Stimulated activated naive B cell treated with anti-CD40 and anti-IgM and Interleukin-4, amounts not matched to agents 10 μg/mL and 1 μg/mL and 100 μg/mL, for 72 hours (primary cell): ENCODE measurements at regions not wholly inside any gene's neighbourhood (a gene's known extent, or its start where the extent isn't known, plus 50 kb on each side); places are given as distances from the start of the nearest gene placed in this dataset.

Source experiments
- ATAC-seq, 2 donors: fragments of 150-1000 bp; cut with Tn5 transposase; replicated peaks; 2 replicates each; pipeline ENCODE4 v1.10.0; 2021; ENCODE audit warnings: moderate library complexity in 1 of 2
- DNase-seq: peaks from one replicate; pipeline ENCODE4 v3.0.0; 2021
- H3K27ac Mint-ChIP-seq: one replicate; pipeline ENCODE4 v1.8.0; 2022; ENCODE audit warnings: mild to moderate bottlenecking, mixed read lengths
- H3K27me3 Mint-ChIP-seq, 2 donors: one replicate each; pipeline ENCODE4 v1.8.0; 2022; ENCODE audit warnings: mixed read lengths in 2 of 2
- H3K36me3 Mint-ChIP-seq, 2 donors: one replicate each; pipeline ENCODE4 v1.8.0; 2022; ENCODE audit warnings: mixed read lengths in 2 of 2, mild to moderate bottlenecking in 1 of 2
- H3K4me1 Mint-ChIP-seq, 2 donors: one replicate each; pipeline ENCODE4 v1.8.0; 2022; ENCODE audit warnings: mixed read lengths in 2 of 2, mild to moderate bottlenecking in 1 of 2
- H3K4me3 Mint-ChIP-seq, 2 donors: one replicate each; pipeline ENCODE4 v1.8.0; 2022; ENCODE audit warnings: mild to moderate bottlenecking in 2 of 2, mixed read lengths in 2 of 2, moderate library complexity in 1 of 2
- H3K9me3 Mint-ChIP-seq, 2 donors: one replicate each; pipeline ENCODE4 v1.8.0; 2022; ENCODE audit warnings: mixed read lengths in 2 of 2, mild to moderate bottlenecking in 1 of 2

- no peak overlapping the region for H3K27ac Mint-ChIP-seq
- H3K4me3 Mint-ChIP-seq = no peak overlapping the region
- peaks cover 15 to 17% of the 10 kb centered on the region in 2 donors for H3K27me3 Mint-ChIP-seq
- peaks cover 3% of the 10 kb centered on the region in 2 donors for H3K9me3 Mint-ChIP-seq
- no peaks in the 10 kb centered on the region for H3K36me3 Mint-ChIP-seq
- no peak for DNase-seq
- no peak for ATAC-seq
- no peaks in the 10 kb centered on the region for H3K4me1 Mint-ChIP-seq
These were observed 85.6 kb upstream of the DIO3 start for GRCh38 chr14:101475456-101476257.

DNA sequence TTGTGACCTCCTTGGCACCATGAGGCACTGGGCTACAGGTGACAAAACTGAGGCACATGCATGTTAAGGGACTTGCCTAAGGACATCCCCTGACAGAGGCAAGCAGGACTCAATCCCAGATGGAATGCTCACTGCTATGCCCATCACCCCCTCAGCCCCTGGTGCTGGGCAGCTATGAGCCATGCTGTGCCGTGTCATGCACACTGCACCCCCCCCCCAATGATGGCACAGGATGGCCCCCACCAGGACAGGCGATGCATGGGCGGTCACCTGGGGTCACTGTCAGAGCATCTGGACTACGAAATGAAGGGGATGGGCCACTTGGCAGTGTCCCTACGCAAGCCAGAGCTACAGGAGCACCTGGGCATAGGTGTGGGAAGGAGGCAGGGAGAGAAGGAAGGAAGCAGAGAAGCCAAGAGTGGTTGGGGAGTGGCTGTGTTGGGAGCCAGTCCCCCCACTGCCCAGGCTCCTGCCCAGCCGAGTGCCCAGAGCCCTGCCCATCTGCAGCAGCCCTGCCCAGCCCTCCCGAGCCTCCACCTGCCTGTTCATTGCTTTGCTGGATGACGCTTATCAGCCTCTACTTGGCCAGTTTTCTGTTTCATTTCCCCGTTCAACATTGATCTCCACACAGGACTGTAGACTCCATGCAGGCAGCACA is 84.9 kb upstream of the DIO3 start:
- no peaks in the 10 kb centered on the region for H3K4me1 Mint-ChIP-seq
- DNase-seq = no peak
- peaks cover 15 to 25% of the 10 kb centered on the region in 2 donors for H3K27me3 Mint-ChIP-seq
- H3K9me3 Mint-ChIP-seq = peaks cover 3% of the 10 kb centered on the region in 2 donors
- no peak for ATAC-seq
- H3K4me3 Mint-ChIP-seq = no peak overlapping the region
- no peak overlapping the region for H3K27ac Mint-ChIP-seq
- no peaks in the 10 kb centered on the region for H3K36me3 Mint-ChIP-seq

GRCh38 chr14:101476916-101477553 is 84.3 kb upstream of the DIO3 start:
- Mint-ChIP-seq H3K4me3 (no peak overlapping the region), H3K27me3 (peaks cover 15 to 25% of the 10 kb centered on the region in 2 donors), H3K4me1 (no peaks in the 10 kb centered on the region), H3K9me3 (peaks cover 6% of the 10 kb centered on the region in 2 donors), H3K27ac (no peak overlapping the region), H3K36me3 (no peaks in the 10 kb centered on the region)
- ATAC-seq (no peak), DNase-seq (no peak)

- ATAC-seq (no peak), DNase-seq (no peak)
- H3K4me3 Mint-ChIP-seq = no peak overlapping the region
- H3K9me3 Mint-ChIP-seq = peaks cover 7% of the 10 kb centered on the region in 2 donors
- H3K36me3 Mint-ChIP-seq = no peaks in the 10 kb centered on the region
- H3K27ac Mint-ChIP-seq = no peak overlapping the region
- no peaks in the 10 kb centered on the region for H3K4me1 Mint-ChIP-seq
- peaks cover 18 to 26% of the 10 kb centered on the region in 2 donors for H3K27me3 Mint-ChIP-seq
These were observed 83.6 kb upstream of the DIO3 start for GRCh38 chr14:101477648-101478047.

DNA sequence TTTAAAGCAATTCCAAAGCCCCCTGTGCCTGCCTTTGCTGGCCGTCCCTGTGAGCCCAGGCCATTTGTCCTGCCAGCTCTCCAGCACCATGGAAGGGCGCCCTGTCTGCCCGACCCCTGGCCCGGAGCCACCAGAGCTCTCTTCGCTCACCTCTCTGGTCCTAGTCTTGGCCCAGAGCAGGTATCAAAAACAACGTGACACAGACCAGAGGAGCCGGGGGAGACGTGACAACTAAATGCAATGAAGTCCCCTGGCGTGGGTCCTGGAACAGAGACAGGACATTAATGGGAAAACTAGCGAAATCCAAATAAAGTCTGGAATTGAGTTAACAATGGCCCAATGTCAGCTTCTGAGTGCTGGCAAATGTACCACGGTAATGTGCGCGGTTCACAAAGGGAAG is 83.2 kb upstream of the DIO3 start:
- H3K4me1 Mint-ChIP-seq = no peaks in the 10 kb centered on the region
- H3K9me3 Mint-ChIP-seq = peaks cover 5 to 6% of the 10 kb centered on the region in 2 donors
- peaks cover 20 to 28% of the 10 kb centered on the region in 2 donors for H3K27me3 Mint-ChIP-seq
- no peak overlapping the region for H3K4me3 Mint-ChIP-seq
- ATAC-seq (no peak), DNase-seq (no peak)
- no peak overlapping the region for H3K27ac Mint-ChIP-seq
- no peaks in the 10 kb centered on the region for H3K36me3 Mint-ChIP-seq

- H3K27me3 Mint-ChIP-seq = peaks cover 22 to 27% of the 10 kb centered on the region in 2 donors
- no peak overlapping the region for H3K27ac Mint-ChIP-seq
- H3K36me3 Mint-ChIP-seq = no peaks in the 10 kb centered on the region
- ATAC-seq (no peak), DNase-seq (no peak)
- H3K4me3 Mint-ChIP-seq = no peak overlapping the region
- peaks cover 11 to 13% of the 10 kb centered on the region in 2 donors for H3K9me3 Mint-ChIP-seq
- H3K4me1 Mint-ChIP-seq = no peaks in the 10 kb centered on the region
These were observed 82.4 kb upstream of the DIO3 start for GRCh38 chr14:101478796-101479410.

DNA sequence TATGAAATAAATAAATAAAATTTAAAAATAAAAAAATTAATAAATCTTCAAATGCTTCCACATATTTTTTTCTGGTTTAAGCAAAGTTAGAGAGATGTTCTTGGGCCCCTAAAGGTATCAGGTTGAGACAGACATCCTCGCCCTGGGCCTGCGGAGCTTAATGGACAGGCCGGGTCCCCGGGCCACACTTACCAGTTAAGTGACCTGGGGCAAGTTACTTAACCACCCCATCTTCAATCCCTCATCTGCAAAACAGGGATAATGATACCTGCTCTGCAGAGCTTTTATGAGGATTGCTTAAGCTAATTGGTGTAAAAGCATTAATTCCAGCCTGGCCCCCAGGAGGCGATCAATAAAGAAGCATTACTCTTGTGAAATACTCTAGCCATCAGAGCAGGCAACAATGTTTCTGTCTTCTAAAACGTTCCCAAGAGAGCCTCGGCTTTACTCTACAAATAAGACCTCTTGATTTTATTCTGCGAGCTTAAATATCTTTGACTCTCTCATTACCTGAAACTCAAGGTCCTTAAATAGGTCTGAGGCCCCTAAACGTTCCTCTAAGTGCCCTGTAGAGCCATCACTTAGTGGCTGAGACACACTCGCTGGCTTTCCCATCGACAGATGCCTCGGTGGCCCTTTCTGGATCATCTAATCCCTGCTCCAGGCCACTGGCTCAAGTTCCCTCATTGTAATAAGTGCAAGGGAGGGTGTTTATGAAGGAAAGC is 81.1 kb upstream of the DIO3 start:
- Mint-ChIP-seq H3K9me3 (peaks cover 16 to 17% of the 10 kb centered on the region in 2 donors), H3K36me3 (no peaks in the 10 kb centered on the region), H3K4me3 (no peak overlapping the region), H3K4me1 (no peaks in the 10 kb centered on the region), H3K27me3 (peaks cover 24 to 25% of the 10 kb centered on the region in 2 donors), H3K27ac (no peak overlapping the region)
- no peak for DNase-seq
- no peak for ATAC-seq

DNA sequence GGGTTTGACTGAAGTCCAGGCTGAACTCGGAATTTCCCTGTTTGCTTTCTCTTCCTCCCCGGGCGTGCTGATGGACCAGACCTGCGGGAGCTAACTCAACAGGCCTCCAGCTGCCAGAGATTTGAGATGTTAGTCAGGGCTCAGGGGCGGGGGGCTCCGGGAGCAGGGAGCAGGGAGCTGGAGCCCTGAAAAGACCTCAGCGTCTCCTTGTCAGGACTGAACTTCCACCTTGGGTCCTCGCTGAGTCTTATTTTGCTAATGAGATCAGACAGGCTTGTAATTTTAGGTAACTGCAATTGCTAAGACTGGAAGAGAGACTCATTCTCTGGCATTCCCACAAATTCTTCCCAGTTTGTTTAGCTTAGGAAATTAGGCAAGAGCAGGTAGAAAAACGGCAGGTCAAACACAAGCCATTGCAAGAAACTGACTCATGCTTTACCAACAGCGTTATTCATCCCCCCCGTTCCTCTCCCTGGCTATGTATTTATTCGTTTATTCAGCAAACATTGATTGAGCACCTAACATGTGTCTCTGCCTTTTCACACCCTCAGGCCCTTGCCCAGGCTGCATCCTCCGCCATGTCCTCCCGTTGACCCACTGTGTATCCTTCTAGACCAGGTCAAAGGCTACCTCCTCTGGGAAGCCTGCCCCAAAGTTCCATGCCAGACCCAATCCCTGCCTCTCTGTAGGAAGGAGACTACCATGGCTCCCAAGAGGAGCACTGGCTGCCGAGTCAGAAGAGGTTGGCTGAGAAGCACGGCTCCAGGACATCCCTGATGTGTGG is 80.4 kb upstream of the DIO3 start:
- peaks cover 16 to 20% of the 10 kb centered on the region in 2 donors for H3K9me3 Mint-ChIP-seq
- no peak for ATAC-seq
- no peaks in the 10 kb centered on the region for H3K36me3 Mint-ChIP-seq
- no peak for DNase-seq
- peaks cover 24 to 25% of the 10 kb centered on the region in 2 donors for H3K27me3 Mint-ChIP-seq
- H3K4me1 Mint-ChIP-seq = no peaks in the 10 kb centered on the region
- no peak overlapping the region for H3K27ac Mint-ChIP-seq
- no peak overlapping the region for H3K4me3 Mint-ChIP-seq

GRCh38 chr14:101481557-101481956 is 79.7 kb upstream of the DIO3 start:
- no peak overlapping the region for H3K4me3 Mint-ChIP-seq
- H3K9me3 Mint-ChIP-seq = peaks cover 16 to 20% of the 10 kb centered on the region in 2 donors
- H3K36me3 Mint-ChIP-seq = no peaks in the 10 kb centered on the region
- no peaks in the 10 kb centered on the region for H3K4me1 Mint-ChIP-seq
- ATAC-seq (no peak), DNase-seq (no peak)
- no peak overlapping the region for H3K27ac Mint-ChIP-seq
- peaks cover 19 to 20% of the 10 kb centered on the region in 2 donors for H3K27me3 Mint-ChIP-seq

- no peaks in the 10 kb centered on the region for H3K4me1 Mint-ChIP-seq
- H3K9me3 Mint-ChIP-seq = peaks cover 20 to 22% of the 10 kb centered on the region in 2 donors
- no peak for DNase-seq
- peaks cover 15 to 16% of the 10 kb centered on the region in 2 donors for H3K27me3 Mint-ChIP-seq
- H3K4me3 Mint-ChIP-seq = no peak overlapping the region
- ATAC-seq = no peak
- no peak overlapping the region for H3K27ac Mint-ChIP-seq
- H3K36me3 Mint-ChIP-seq = no peaks in the 10 kb centered on the region
These were observed 79.2 kb upstream of the DIO3 start for GRCh38 chr14:101482066-101482465.

- H3K27ac Mint-ChIP-seq = no peak overlapping the region
- H3K9me3 Mint-ChIP-seq = peaks cover 20 to 25% of the 10 kb centered on the region in 2 donors
- H3K4me3 Mint-ChIP-seq = no peak overlapping the region
- H3K27me3 Mint-ChIP-seq = peaks cover 21 to 22% of the 10 kb centered on the region in 2 donors
- ATAC-seq (no peak), DNase-seq (no peak)
- no peaks in the 10 kb centered on the region for H3K4me1 Mint-ChIP-seq
- H3K36me3 Mint-ChIP-seq = no peaks in the 10 kb centered on the region
These were observed 77.5 kb upstream of the DIO3 start for GRCh38 chr14:101483829-101484228.

DNA sequence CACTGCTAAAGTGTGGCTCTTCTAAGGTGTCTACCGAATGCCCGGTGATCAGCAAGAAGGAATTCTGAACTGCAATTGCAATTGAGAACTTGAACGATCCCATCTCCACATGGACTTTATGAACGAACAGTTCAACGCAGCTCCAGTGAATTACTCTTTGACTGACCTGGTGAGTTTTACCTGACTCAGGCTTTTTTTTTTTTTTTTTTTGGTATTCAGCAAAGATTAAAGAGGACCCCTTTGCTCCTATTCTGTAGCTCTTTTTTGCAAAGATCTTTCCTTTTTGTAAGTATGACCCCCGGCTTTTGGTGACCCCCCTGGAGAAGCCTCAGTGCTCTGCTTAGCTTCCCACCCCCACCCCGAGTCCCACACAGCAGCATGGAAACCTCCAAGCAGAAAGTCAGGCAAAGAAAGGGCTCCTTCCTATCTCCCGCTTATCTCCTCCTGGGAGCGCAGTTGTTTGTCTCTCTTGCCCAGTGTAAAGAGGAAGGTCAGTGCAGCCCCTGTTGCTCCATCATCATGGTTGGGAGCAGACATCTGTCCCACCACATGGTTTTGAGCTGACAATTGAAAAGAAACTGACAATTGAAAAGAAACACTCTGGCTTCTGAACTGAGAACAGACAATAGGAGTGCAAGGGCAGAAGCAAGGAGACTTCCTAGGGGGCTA is 72.1 kb upstream of the DIO3 start:
- peaks cover 0 to 2% of the 10 kb centered on the region in 2 donors for H3K36me3 Mint-ChIP-seq
- no peak for DNase-seq
- H3K9me3 Mint-ChIP-seq = peaks cover 7 to 11% of the 10 kb centered on the region in 2 donors
- ATAC-seq = no peak
- H3K27me3 Mint-ChIP-seq = peaks cover 22 to 24% of the 10 kb centered on the region in 2 donors
- H3K4me3 Mint-ChIP-seq = no peak overlapping the region
- H3K4me1 Mint-ChIP-seq = no peaks in the 10 kb centered on the region
- H3K27ac Mint-ChIP-seq = no peak overlapping the region

DNA sequence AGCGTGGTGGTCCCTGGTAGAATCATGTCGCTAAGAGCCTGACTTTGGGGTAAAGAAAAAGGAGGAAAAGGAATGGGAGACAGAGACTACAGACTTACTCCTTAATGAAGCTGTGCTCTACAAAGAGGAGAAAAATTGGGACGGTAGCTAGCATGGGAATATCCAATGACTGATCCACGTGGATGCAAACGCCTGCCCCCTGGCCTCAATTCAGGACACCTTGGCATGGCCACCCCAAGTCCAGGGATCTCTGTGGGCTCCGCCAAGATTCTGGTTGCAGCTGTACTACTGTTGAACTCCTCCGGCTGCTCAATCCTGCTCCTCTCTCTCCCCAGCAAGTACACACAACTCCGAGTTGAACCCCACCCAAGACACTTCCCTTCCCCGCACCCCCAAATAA is 70.5 kb upstream of the DIO3 start:
- H3K4me1 Mint-ChIP-seq = no peaks in the 10 kb centered on the region
- DNase-seq = no peak
- H3K27ac Mint-ChIP-seq = no peak overlapping the region
- no peak overlapping the region for H3K4me3 Mint-ChIP-seq
- no peak for ATAC-seq
- peaks cover 23 to 28% of the 10 kb centered on the region in 2 donors for H3K27me3 Mint-ChIP-seq
- H3K9me3 Mint-ChIP-seq = peaks cover 8 to 11% of the 10 kb centered on the region in 2 donors
- peaks cover 0 to 2% of the 10 kb centered on the region in 2 donors for H3K36me3 Mint-ChIP-seq
